PC-3 (cell line): ENCODE measurements at regions not wholly inside any gene's neighbourhood (a gene's known extent, or its start where the extent isn't known, plus 50 kb on each side); places are given as distances from the start of the nearest gene placed in this dataset.

Source experiments
- ATAC-seq: fragments of 200-7000 bp; cut with Tn5 transposase; 2 replicates; pipeline ENCODE4 v1.9.1; 2020; ENCODE audit warnings: mild to moderate bottlenecking, moderate library complexity
- BruUV-seq: library from RNA; stranded (reverse); fragments of 400-500 nt; replicated peaks from 2 replicates; lab custom pipeline; 2021; lab: Mats Ljungman, UMichigan
- CTCF ChIA-PET: fragments of 300-600 bp; sonication (Branson Sonifier 250); formaldehyde crosslinking; loops from one replicate; lab custom pipeline; 2022; ENCODE audit warnings: antibody characterized with exemption; lab: Charles Lee
- POLR2A ChIA-PET: fragments of 300-600 bp; sonication (Branson Sonifier 250); formaldehyde crosslinking; loops from one replicate; lab custom pipeline; 2022; ENCODE audit warnings: antibody characterized with exemption; ENCODE audit not compliant: unreplicated experiment; lab: Charles Lee
- DNase-seq: peaks from one replicate; pipeline ENCODE4 v3.0.0-alpha.2; 2015
- H2AFZ ChIP-seq: fragments of 300-600 bp; sonication (generic); 2 replicates; pipeline ENCODE4 v1.6.0; 2016; ENCODE audit warnings: antibody characterized with exemption, low read length
- H3F3A ChIP-seq: fragments of 300-600 bp; sonication (generic); one replicate; pipeline ENCODE4 v1.6.0; 2017; ENCODE audit warnings: antibody characterized with exemption, low read length, control low read depth, mild to moderate bottlenecking; ENCODE audit not compliant: unreplicated experiment
- H3K27ac ChIP-seq: fragments of 300-600 bp; sonication (generic); 2 replicates; pipeline ENCODE4 v1.5.1; 2016; ENCODE audit warnings: mild to moderate bottlenecking, low read length
- H3K27me3 ChIP-seq: fragments of 300-600 bp; sonication (generic); 2 replicates; pipeline ENCODE4 v1.6.1; 2016; ENCODE audit warnings: low read length, mixed read lengths
- H3K36me3 ChIP-seq: fragments of 300-600 bp; sonication (generic); 2 replicates; pipeline ENCODE4 v1.6.1; 2016; ENCODE audit warnings: low read depth, mixed run types, low read length, mixed read lengths
- H3K4me1 ChIP-seq: fragments of 300-600 bp; sonication (generic); 2 replicates; pipeline ENCODE4 v1.5.1; 2016; ENCODE audit warnings: low read length; ENCODE audit not compliant: insufficient read depth
- H3K4me2 ChIP-seq: fragments of 300-600 bp; sonication (generic); 2 replicates; pipeline ENCODE4 v1.6.0; 2016; ENCODE audit warnings: low read length
- H3K4me3 ChIP-seq: fragments of 300-600 bp; sonication (generic); 2 replicates; pipeline ENCODE4 v1.5.1; 2016; ENCODE audit warnings: mild to moderate bottlenecking, low read length, mixed read lengths
- H3K79me2 ChIP-seq: fragments of 300-600 bp; sonication (generic); 2 replicates; pipeline ENCODE4 v1.6.1; 2017; ENCODE audit warnings: low read length, mixed read lengths
- H3K9ac ChIP-seq: fragments of 300-600 bp; sonication (generic); 2 replicates; pipeline ENCODE4 v1.6.0; 2016; ENCODE audit warnings: mild to moderate bottlenecking, low read length
- H3K9me2 ChIP-seq: fragments of 300-600 bp; sonication (generic); replicated peaks from 2 replicates; pipeline ENCODE4 v1.6.1; 2016; ENCODE audit warnings: mixed run types, low read length, mixed read lengths
- H3K9me3 ChIP-seq: fragments of 300-600 bp; sonication (generic); 2 replicates; pipeline ENCODE4 v1.6.1; 2016; ENCODE audit warnings: low read length, mixed read lengths
- H4K20me1 ChIP-seq: fragments of 300-600 bp; sonication (generic); 2 replicates; pipeline ENCODE4 v1.6.1; 2016; ENCODE audit warnings: low read length, mixed read lengths
- EZH2 ChIP-seq: fragments of 300-600 bp; sonication (generic); IDR thresholded peaks from one replicate; pipeline ENCODE4 v1.6.1; 2017; ENCODE audit warnings: antibody characterized with exemption, mild to moderate bottlenecking, low read length; ENCODE audit not compliant: unreplicated experiment
- EZH2phosphoT487 ChIP-seq: fragments of 300-600 bp; sonication (generic); IDR thresholded peaks from 2 replicates; pipeline ENCODE4 v1.6.1; 2018; ENCODE audit warnings: mild to moderate bottlenecking, antibody characterized with exemption, low read length, borderline replicate concordance
- intact Hi-C: fragments of 100-400 bp; cut with micrococcal nuclease; formaldehyde crosslinking; loops from 2 replicates; pipeline ENCODE4 v1.9.0; 2023
- TF ChIP-seq, protein P1 (sequence below): fragments of 300-600 bp; sonication (generic); conservative IDR thresholded peaks from 2 replicates; pipeline ENCODE4 v1.5.1; 2017; ENCODE audit warnings: antibody characterized with exemption, low read depth, mild to moderate bottlenecking, low read length

DNA sequence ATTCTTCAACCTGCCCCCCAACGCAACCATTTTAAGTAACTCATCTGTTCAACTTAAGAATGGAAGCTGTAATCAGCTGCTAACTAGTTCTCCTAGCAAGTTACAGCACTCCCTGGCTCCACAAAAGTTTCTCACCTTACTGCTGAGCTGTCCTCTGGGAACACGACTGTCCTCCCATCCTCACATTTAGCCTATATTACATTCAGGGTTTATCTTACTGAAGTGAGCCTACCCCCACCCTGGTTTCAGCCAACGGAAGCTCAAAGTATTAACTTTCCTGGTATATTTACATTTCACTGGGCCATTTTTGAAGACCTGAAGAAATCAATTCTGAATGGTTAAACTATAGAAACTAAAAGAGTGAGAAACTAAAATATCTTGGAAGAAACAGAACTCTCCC is 64.9 kb upstream of the TANK start:
- H2AFZ ChIP-seq: no peak overlapping the region
- CTCF ChIA-PET: no interaction called here

DNA sequence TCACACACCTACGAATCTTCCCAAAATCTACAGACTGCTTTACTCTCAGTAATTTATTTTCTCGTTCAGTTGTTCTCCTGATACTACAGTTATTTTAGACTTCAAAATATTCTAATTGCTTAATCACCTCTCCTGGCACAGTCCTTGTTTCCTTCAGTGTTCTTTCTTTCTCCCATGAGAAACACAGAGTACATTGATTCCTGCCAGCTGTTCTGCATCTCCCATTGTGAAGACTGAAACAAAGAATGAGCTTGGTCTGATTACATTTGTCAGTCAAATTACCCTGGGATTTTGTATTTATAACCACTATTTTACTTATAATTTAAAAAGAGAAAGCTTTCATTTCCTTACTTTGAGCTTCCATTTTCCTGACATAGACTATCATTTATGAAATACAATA is 63.9 kb upstream of the TANK start:
- Histone ChIP-seq H3K27ac (no peak overlapping the region), H3K79me2 (no peaks in the 10 kb centered on the region), H2AFZ (no peak overlapping the region), H3K4me2 (no peak overlapping the region), H3K9ac (no peak overlapping the region), H3K9me2 (no peaks in the 10 kb centered on the region), H3K4me1 (no peaks in the 10 kb centered on the region), H3K9me3 (no peaks in the 10 kb centered on the region), H4K20me1 (no peaks in the 10 kb centered on the region), H3F3A (no peaks in the 10 kb centered on the region), H3K27me3 (no peaks in the 10 kb centered on the region), H3K4me3 (no peak overlapping the region), H3K36me3 (no peaks in the 10 kb centered on the region)
- CTCF ChIA-PET: no interaction called here
- POLR2A ChIA-PET: no interaction called here
- no peak for DNase-seq
- no TSS peak for BruUV-seq
- TF ChIP-seq, protein P1, sequence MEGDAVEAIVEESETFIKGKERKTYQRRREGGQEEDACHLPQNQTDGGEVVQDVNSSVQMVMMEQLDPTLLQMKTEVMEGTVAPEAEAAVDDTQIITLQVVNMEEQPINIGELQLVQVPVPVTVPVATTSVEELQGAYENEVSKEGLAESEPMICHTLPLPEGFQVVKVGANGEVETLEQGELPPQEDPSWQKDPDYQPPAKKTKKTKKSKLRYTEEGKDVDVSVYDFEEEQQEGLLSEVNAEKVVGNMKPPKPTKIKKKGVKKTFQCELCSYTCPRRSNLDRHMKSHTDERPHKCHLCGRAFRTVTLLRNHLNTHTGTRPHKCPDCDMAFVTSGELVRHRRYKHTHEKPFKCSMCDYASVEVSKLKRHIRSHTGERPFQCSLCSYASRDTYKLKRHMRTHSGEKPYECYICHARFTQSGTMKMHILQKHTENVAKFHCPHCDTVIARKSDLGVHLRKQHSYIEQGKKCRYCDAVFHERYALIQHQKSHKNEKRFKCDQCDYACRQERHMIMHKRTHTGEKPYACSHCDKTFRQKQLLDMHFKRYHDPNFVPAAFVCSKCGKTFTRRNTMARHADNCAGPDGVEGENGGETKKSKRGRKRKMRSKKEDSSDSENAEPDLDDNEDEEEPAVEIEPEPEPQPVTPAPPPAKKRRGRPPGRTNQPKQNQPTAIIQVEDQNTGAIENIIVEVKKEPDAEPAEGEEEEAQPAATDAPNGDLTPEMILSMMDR: no peak
- no peak for TF ChIP-seq EZH2
- intact Hi-C loops: no loop called here
- ATAC-seq: no peak

More for the DNA sequence above, 64.9 kb upstream of the TANK start:
- no peak overlapping the region for H3K4me3 ChIP-seq
- H3K36me3 ChIP-seq: no peaks in the 10 kb centered on the region
- no peaks in the 10 kb centered on the region for H3K4me1 ChIP-seq
- no peak for DNase-seq
- H3K27me3 ChIP-seq: no peaks in the 10 kb centered on the region
- POLR2A ChIA-PET: no interaction called here
- no peak overlapping the region for H3K9ac ChIP-seq
- H3K79me2 ChIP-seq: no peaks in the 10 kb centered on the region
- H3F3A ChIP-seq: no peaks in the 10 kb centered on the region
- H3K27ac ChIP-seq: no peak overlapping the region
- intact Hi-C loops: no loop called here
- no peaks in the 10 kb centered on the region for H4K20me1 ChIP-seq
- TF ChIP-seq, protein P1: no peak
- TF ChIP-seq EZH2 (no peak), EZH2phosphoT487 (no peak)
- ATAC-seq: no peak
- no peaks in the 10 kb centered on the region for H3K9me2 ChIP-seq
- H3K4me2 ChIP-seq: no peak overlapping the region
- no TSS peak for BruUV-seq
- no peaks in the 10 kb centered on the region for H3K9me3 ChIP-seq

DNA sequence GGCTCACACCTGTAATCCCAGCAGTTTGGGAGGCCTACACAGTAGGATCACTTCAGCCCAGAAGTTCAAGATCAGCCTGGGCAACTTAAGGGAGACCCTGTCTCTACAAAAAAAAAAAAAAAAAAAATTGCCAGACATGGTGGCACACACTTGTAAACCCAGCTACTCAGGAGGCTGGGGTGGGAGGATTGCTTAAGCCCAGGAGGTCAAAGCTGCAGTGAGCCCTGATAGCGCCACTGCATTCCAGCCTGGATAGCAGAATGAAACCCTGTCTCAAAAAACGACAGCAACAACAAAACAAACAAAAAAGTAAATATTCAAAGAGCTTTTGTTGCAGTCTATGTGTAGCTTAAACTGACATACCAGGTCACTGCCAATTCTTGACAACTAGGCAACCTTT is 63.1 kb upstream of the TANK start:
- CTCF ChIA-PET: interaction anchor here (0.7 kb wide), 1 partner anchor 93 kb away, joined by 4 read pairs; no protein-coding TSS in a partner anchor

More for the DNA sequence above, 63.1 kb upstream of the TANK start:
- Histone ChIP-seq H3K27ac (no peak overlapping the region), H3F3A (no peaks in the 10 kb centered on the region), H3K27me3 (no peaks in the 10 kb centered on the region), H3K4me2 (no peak overlapping the region), H2AFZ (no peak overlapping the region), H3K79me2 (no peaks in the 10 kb centered on the region), H4K20me1 (no peaks in the 10 kb centered on the region), H3K36me3 (no peaks in the 10 kb centered on the region), H3K9me3 (no peaks in the 10 kb centered on the region), H3K4me3 (no peak overlapping the region), H3K4me1 (no peaks in the 10 kb centered on the region), H3K9me2 (no peaks in the 10 kb centered on the region), H3K9ac (no peak overlapping the region)
- POLR2A ChIA-PET: no interaction called here
- no peak for ATAC-seq
- no peak for DNase-seq
- no peak for TF ChIP-seq EZH2phosphoT487
- TF ChIP-seq, protein P1: no peak
- no peak for TF ChIP-seq EZH2
- BruUV-seq: no TSS peak
- intact Hi-C loops: no loop called here
